ENCODE measurements at regions not wholly inside any gene's neighbourhood (a gene's known extent, or its start where the extent isn't known, plus 50 kb on each side); places are given as distances from the start of the nearest gene placed in this dataset.

DNA sequence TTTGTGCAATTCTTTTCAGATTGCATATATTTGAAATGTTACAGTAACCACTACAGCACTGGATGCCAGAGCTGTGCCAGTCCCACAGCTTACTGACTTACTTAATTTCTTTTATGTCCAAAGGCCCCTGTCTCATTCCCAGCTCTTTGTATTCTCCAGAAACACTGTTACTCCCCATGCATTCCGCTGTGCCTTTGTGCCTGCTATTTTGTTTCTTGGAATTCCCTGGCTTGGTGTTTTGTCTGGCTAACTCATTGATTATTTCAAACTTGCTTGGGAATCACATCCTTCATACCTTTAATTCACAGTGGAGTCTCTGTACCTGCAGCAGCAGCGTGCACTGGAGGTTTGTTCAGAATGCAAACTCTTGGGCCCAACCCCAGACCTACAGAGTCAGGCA lies 601.9 kb upstream of the DDX18 start:
- TF ChIP-seq, protein P1, sequence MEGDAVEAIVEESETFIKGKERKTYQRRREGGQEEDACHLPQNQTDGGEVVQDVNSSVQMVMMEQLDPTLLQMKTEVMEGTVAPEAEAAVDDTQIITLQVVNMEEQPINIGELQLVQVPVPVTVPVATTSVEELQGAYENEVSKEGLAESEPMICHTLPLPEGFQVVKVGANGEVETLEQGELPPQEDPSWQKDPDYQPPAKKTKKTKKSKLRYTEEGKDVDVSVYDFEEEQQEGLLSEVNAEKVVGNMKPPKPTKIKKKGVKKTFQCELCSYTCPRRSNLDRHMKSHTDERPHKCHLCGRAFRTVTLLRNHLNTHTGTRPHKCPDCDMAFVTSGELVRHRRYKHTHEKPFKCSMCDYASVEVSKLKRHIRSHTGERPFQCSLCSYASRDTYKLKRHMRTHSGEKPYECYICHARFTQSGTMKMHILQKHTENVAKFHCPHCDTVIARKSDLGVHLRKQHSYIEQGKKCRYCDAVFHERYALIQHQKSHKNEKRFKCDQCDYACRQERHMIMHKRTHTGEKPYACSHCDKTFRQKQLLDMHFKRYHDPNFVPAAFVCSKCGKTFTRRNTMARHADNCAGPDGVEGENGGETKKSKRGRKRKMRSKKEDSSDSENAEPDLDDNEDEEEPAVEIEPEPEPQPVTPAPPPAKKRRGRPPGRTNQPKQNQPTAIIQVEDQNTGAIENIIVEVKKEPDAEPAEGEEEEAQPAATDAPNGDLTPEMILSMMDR (IDR thresholded peaks at IDR 0.05; ENCODE audit: extremely low read depth, low read depth, low read length), result no peak
- H3K79me2 ChIP-seq (ENCODE audit: insufficient read depth, low read length), result no peaks in the 10 kb centered on the region

DNA sequence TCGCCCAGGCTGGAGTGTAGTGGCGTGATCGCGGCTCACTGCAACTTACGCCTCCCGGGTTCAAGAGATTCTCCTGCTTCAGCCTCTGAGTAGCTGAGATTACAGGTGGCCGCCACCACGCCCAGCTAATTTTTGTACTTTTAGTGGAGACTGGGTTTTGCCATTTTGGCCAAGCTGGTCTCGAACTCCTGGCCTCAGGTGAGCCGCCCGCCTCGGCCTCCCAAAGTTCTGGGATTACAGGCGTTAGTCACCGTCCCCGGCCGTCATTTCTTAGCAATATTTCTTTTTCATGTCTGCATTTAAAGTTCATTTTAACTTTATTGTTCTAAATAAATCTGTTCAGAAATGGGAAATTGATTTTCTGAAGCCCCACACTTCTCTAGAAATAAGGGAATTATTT lies 597.3 kb upstream of the DDX18 start:
- Histone ChIP-seq H3K36me3 (ENCODE audit: insufficient read depth, low read length) (no peaks in the 10 kb centered on the region), H3K4me3 (ENCODE audit: insufficient read depth, low read length) (no peak overlapping the region), H3K27ac (ENCODE audit: low read depth, low read length) (no peak overlapping the region), H4K20me1 (ENCODE audit: insufficient read depth, low read length) (no peaks in the 10 kb centered on the region), H3K9me3 (ENCODE audit: low read depth, low read length) (peaks cover 3% of the 10 kb centered on the region), H3K4me2 (ENCODE audit: insufficient read depth, low read length) (no peak overlapping the region), H3K79me2 (ENCODE audit: insufficient read depth, low read length) (no peaks in the 10 kb centered on the region), H3K27me3 (ENCODE audit: insufficient read depth, low read length) (no peaks in the 10 kb centered on the region), H3K4me1 (ENCODE audit: insufficient read depth, low read length) (no peaks in the 10 kb centered on the region), H2AFZ (ENCODE audit: low read length) (no peak overlapping the region)
- DNase-seq (ENCODE audit: insufficient read length, low spot score, missing footprints), result no peak
- TF ChIP-seq, protein P1 (IDR thresholded peaks at IDR 0.05; ENCODE audit: extremely low read depth, low read depth, low read length), result no peak

More for the DNA sequence above, 601.9 kb upstream of the DDX18 start:
- H3K27me3 ChIP-seq (ENCODE audit: insufficient read depth, low read length), result no peaks in the 10 kb centered on the region
- H3K4me1 ChIP-seq (ENCODE audit: insufficient read depth, low read length), result no peaks in the 10 kb centered on the region
- no peak overlapping the region for H2AFZ ChIP-seq (ENCODE audit: low read length)
- H3K36me3 ChIP-seq (ENCODE audit: insufficient read depth, low read length), result no peaks in the 10 kb centered on the region
- no peaks in the 10 kb centered on the region for H4K20me1 ChIP-seq (ENCODE audit: insufficient read depth, low read length)
- no peak overlapping the region for H3K4me2 ChIP-seq (ENCODE audit: insufficient read depth, low read length)
- no peak overlapping the region for H3K4me3 ChIP-seq (ENCODE audit: insufficient read depth, low read length)
- no peak overlapping the region for H3K27ac ChIP-seq (ENCODE audit: low read depth, low read length)
- peaks cover 3% of the 10 kb centered on the region for H3K9me3 ChIP-seq (ENCODE audit: low read depth, low read length)
- DNase-seq (ENCODE audit: insufficient read length, low spot score, missing footprints), result no peak

DNA sequence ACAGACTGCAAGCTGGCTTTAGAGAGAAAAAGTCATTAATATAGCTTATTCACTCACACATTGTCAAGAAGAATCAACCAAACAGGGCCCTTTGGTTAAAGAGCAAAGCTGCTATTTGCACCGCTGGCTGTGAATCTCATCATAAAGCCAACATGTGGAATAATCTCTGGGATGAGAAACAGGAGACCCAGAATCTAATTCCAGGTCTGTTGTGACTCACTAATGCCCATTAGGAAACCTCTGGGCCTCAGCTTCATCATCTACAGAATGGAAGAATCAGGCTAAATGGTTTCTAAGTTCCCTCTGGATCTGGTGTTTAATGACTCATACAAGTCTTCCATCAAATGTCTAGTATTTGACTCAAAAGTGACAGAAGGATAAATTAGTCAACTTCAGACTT lies 591.7 kb upstream of the DDX18 start:
- no peaks in the 10 kb centered on the region for H3K9me3 ChIP-seq (ENCODE audit: low read depth, low read length)
- H3K79me2 ChIP-seq (ENCODE audit: insufficient read depth, low read length), result no peaks in the 10 kb centered on the region
- no peak overlapping the region for H3K27ac ChIP-seq (ENCODE audit: low read depth, low read length)
- H3K36me3 ChIP-seq (ENCODE audit: insufficient read depth, low read length), result no peaks in the 10 kb centered on the region
- TF ChIP-seq, protein P1 (IDR thresholded peaks at IDR 0.05; ENCODE audit: extremely low read depth, low read depth, low read length), result no peak
- no peaks in the 10 kb centered on the region for H4K20me1 ChIP-seq (ENCODE audit: insufficient read depth, low read length)
- no peak overlapping the region for H3K4me2 ChIP-seq (ENCODE audit: insufficient read depth, low read length)
- H3K4me1 ChIP-seq (ENCODE audit: insufficient read depth, low read length), result no peaks in the 10 kb centered on the region
- no peak overlapping the region for H2AFZ ChIP-seq (ENCODE audit: low read length)
- DNase-seq (ENCODE audit: insufficient read length, low spot score, missing footprints), result no peak
- H3K27me3 ChIP-seq (ENCODE audit: insufficient read depth, low read length), result no peaks in the 10 kb centered on the region
- H3K4me3 ChIP-seq (ENCODE audit: insufficient read depth, low read length), result no peak overlapping the region

DNA sequence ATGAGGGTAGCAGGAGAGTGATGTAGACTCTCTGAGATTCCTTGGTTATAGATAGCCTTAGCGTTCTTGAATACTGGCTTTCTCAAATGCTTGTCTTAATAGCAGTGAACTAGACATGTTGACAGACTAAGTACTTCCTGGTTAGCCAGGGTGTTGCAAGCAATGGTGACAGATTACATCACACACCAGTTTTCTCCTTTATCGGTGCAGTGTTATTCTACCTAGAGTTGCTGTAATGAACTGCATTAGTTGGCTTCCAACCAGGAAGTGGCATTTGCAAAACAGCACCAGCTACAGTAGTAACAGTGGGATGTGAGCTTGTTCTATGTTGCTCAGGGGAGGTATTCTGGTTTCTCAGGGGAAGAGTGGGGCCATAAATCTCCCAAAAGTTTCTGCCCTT lies 582.2 kb upstream of the DDX18 start:
- Histone ChIP-seq H3K27me3 (ENCODE audit: insufficient read depth, low read length) (no peaks in the 10 kb centered on the region), H4K20me1 (ENCODE audit: insufficient read depth, low read length) (no peaks in the 10 kb centered on the region), H3K27ac (ENCODE audit: low read depth, low read length) (no peak overlapping the region), H2AFZ (ENCODE audit: low read length) (no peak overlapping the region), H3K4me2 (ENCODE audit: insufficient read depth, low read length) (no peak overlapping the region), H3K4me1 (ENCODE audit: insufficient read depth, low read length) (no peaks in the 10 kb centered on the region), H3K36me3 (ENCODE audit: insufficient read depth, low read length) (no peaks in the 10 kb centered on the region), H3K79me2 (ENCODE audit: insufficient read depth, low read length) (no peaks in the 10 kb centered on the region), H3K4me3 (ENCODE audit: insufficient read depth, low read length) (no peak overlapping the region), H3K9me3 (ENCODE audit: low read depth, low read length) (no peaks in the 10 kb centered on the region)
- TF ChIP-seq, protein P1 (IDR thresholded peaks at IDR 0.05; ENCODE audit: extremely low read depth, low read depth, low read length), result no peak
- no peak for DNase-seq (ENCODE audit: insufficient read length, low spot score, missing footprints)

Measured in osteoblast (primary cell).